22Rv1 (cell line): ENCODE measurements at regions not wholly inside any gene's neighbourhood (a gene's known extent, or its start where the extent isn't known, plus 50 kb on each side); places are given as distances from the start of the nearest gene placed in this dataset.

Experiments
- CTCF ChIP-seq: fragments of 450-650 bp; IDR thresholded peaks from 2 replicates; pipeline ENCODE4 v1.5.1; 2017; ENCODE audit warnings: mild to moderate bottlenecking
- ZFX ChIP-seq: fragments of 450-650 bp; IDR thresholded peaks from 2 replicates; pipeline ENCODE4 v1.6.1; 2017; ENCODE audit warnings: antibody characterized with exemption, borderline replicate concordance

GRCh38 chr2:53477517-53477916, 290.1 kb upstream of the CHAC2 start:
- TF ChIP-seq CTCF (no peak), ZFX (no peak)
